ENCODE measurements at regions not wholly inside any gene's neighbourhood (a gene's known extent, or its start where the extent isn't known, plus 50 kb on each side); places are given as distances from the start of the nearest gene placed in this dataset.

- TF ChIP-seq CTCF (IDR thresholded peaks at IDR 0.05) = no peak
- H3K36me3 Mint-ChIP-seq (ENCODE audit: low read depth) = no peaks in the 10 kb centered on the region
- H3K4me1 Mint-ChIP-seq (ENCODE audit: low read depth) = no peaks in the 10 kb centered on the region
- H3K9me3 Mint-ChIP-seq = no peaks in the 10 kb centered on the region
- CTCF ChIA-PET = interaction anchor here (0.7 to 7.3 kb wide), 3 partner anchors 8 to 389 kb away, joined by 3 to 54 read pairs (median 4); partner anchors contain the start of gene CDC26
- no peak overlapping the region for H3K27ac Mint-ChIP-seq
- DNase-seq (no peak), ATAC-seq (no peak)
- peaks cover 7% of the 10 kb centered on the region for H3K27me3 Mint-ChIP-seq
- POLR2A ChIA-PET = no interaction called here
- H3K4me3 Mint-ChIP-seq = no peak overlapping the region
- intact Hi-C loops (cut with micrococcal nuclease) = no loop called here
Measured at GRCh38 chr9:113664181-113664875, 200.8 kb downstream of the RGS3 start.

GRCh38 chr9:113665064-113665463, 201.5 kb downstream of the RGS3 start:
- Mint-ChIP-seq H3K4me3 (no peak overlapping the region), H3K36me3 (ENCODE audit: low read depth) (no peaks in the 10 kb centered on the region), H3K4me1 (ENCODE audit: low read depth) (no peaks in the 10 kb centered on the region), H3K9me3 (no peaks in the 10 kb centered on the region), H3K27ac (no peak overlapping the region), H3K27me3 (peaks cover 5% of the 10 kb centered on the region)
- ATAC-seq (no peak), DNase-seq (no peak)
- no peak for TF ChIP-seq CTCF (IDR thresholded peaks at IDR 0.05)
- CTCF ChIA-PET = interaction anchor here (7.3 kb wide), 1 partner anchor 9 kb away, joined by 54 read pairs; no protein-coding TSS in a partner anchor
- intact Hi-C loops (cut with micrococcal nuclease) = no loop called here
- POLR2A ChIA-PET = no interaction called here

GRCh38 chr9:113665756-113666155, 202.2 kb downstream of the RGS3 start:
- no peak for ATAC-seq
- Mint-ChIP-seq H3K27me3 (no peaks in the 10 kb centered on the region), H3K9me3 (no peaks in the 10 kb centered on the region), H3K36me3 (ENCODE audit: low read depth) (no peaks in the 10 kb centered on the region), H3K4me1 (ENCODE audit: low read depth) (no peaks in the 10 kb centered on the region), H3K4me3 (no peak overlapping the region), H3K27ac (no peak overlapping the region)
- intact Hi-C loops (cut with micrococcal nuclease) = no loop called here
- TF ChIP-seq CTCF (IDR thresholded peaks at IDR 0.05) = no peak
- ChIA-PET CTCF (interaction anchor here (7.3 kb wide), 1 partner anchor 10 kb away, joined by 54 read pairs; no protein-coding TSS in a partner anchor), POLR2A (no interaction called here)
- DNase-seq = no peak

GRCh38 chr9:113668061-113668460, 204.5 kb downstream of the RGS3 start:
- no peak for TF ChIP-seq CTCF (IDR thresholded peaks at IDR 0.05)
- ATAC-seq = no peak
- Mint-ChIP-seq H3K36me3 (ENCODE audit: low read depth) (no peaks in the 10 kb centered on the region), H3K4me1 (ENCODE audit: low read depth) (no peaks in the 10 kb centered on the region), H3K27me3 (no peaks in the 10 kb centered on the region), H3K4me3 (no peak overlapping the region), H3K9me3 (no peaks in the 10 kb centered on the region), H3K27ac (no peak overlapping the region)
- POLR2A ChIA-PET = no interaction called here
- intact Hi-C loops (cut with micrococcal nuclease) = no loop called here
- CTCF ChIA-PET = interaction anchor here (7.3 kb wide), 1 partner anchor 12 kb away, joined by 54 read pairs; no protein-coding TSS in a partner anchor
- DNase-seq = no peak

GRCh38 chr9:113669522-113670115, 206.1 kb downstream of the RGS3 start:
- TF ChIP-seq CTCF (IDR thresholded peaks at IDR 0.05) = no peak
- no peaks in the 10 kb centered on the region for H3K4me1 Mint-ChIP-seq (ENCODE audit: low read depth)
- CTCF ChIA-PET = interaction anchor here (7.3 kb wide), 1 partner anchor 14 kb away, joined by 54 read pairs; no protein-coding TSS in a partner anchor
- no peak overlapping the region for H3K4me3 Mint-ChIP-seq
- intact Hi-C loops (cut with micrococcal nuclease) = no loop called here
- H3K27ac Mint-ChIP-seq = no peak overlapping the region
- no peaks in the 10 kb centered on the region for H3K36me3 Mint-ChIP-seq (ENCODE audit: low read depth)
- ATAC-seq (no peak), DNase-seq (no peak)
- peaks cover 4% of the 10 kb centered on the region for H3K27me3 Mint-ChIP-seq
- POLR2A ChIA-PET = interaction anchor here (0.6 kb wide), 1 partner anchor 22 kb away, joined by 3 read pairs; no protein-coding TSS in a partner anchor
- no peaks in the 10 kb centered on the region for H3K9me3 Mint-ChIP-seq
